GM18868 (cell line): ENCODE measurements at regions not wholly inside any gene's neighbourhood (a gene's known extent, or its start where the extent isn't known, plus 50 kb on each side); places are given as distances from the start of the nearest gene placed in this dataset.

ENCODE experiments used
- ATAC-seq: cut with Tn5 transposase; IDR thresholded peaks from one replicate; pipeline ENCODE4 v1.9.1; 2021; ENCODE audit warnings: mild to moderate bottlenecking, moderate library complexity; ENCODE audit not compliant: unreplicated experiment

DNA sequence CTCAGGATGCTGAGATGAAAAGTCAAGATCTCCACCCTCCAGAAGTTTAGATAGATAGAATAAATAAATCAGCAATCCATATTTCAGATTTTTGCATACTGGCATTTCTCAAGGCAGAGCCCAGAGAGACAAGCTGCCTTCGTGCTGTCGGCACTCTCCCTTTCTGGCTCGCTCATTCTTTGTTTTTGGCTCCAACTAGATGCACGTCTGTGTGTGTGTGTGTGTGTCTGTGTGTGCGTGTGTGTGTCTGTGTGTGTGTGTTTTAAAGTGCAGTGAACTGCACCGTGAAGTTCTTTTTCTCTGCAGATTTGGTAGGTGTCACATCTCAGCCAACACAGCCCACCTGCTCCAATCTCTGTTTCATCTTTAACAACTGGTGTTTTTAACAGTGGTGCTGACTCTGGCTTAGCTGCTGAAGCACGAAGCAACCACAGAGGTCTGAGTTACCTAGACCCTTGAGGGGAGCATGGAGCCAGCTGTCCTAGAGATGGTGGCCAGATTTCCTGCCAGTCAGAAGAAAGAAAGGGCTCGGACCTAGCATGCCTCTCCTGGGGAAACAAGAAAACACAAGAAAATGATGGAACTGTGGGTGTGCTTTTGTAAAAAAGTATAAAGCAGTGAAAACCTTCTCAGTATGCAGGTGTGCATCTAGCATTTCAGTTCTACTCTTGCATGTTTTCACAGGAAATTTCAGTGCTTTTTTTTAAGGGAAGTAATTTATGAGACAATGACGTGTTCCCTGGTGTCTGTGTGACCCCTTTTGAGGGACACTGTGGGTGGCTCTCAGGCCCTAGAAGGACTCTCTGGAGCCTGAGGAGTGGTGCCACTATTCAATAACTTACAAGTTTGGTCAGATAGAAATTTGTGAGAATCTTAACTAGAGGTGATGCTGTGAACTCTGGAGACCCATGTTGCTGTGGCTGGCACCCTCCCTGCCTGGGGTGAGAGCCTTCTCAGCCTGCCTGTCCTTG, 364.3 kb downstream of the RNF144A start:
- peak; percentile 61 for ATAC-seq

GRCh38 chr2:7286120-7286519, 368.9 kb downstream of the RNF144A start:
- no peak for ATAC-seq

DNA sequence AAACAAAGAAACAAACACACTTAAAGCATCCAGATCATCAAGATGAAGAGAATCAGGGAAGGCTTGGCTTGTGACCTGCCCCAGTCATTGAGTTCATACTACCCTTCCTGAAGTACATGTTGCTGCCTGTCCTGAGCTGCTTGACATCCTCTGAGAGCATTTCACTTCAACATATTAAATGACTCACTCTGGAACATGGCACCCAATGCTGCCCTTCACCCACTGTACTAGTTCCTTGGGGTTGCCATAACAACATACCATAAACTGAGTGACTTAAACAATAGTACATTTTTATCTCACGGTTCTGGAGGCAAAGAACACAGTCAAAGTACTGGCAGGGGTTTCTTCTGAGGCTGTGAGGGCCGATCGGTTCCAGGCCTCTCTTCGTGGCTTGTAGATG, 371.3 kb downstream of the RNF144A start:
- peak; percentile 67 for ATAC-seq

DNA sequence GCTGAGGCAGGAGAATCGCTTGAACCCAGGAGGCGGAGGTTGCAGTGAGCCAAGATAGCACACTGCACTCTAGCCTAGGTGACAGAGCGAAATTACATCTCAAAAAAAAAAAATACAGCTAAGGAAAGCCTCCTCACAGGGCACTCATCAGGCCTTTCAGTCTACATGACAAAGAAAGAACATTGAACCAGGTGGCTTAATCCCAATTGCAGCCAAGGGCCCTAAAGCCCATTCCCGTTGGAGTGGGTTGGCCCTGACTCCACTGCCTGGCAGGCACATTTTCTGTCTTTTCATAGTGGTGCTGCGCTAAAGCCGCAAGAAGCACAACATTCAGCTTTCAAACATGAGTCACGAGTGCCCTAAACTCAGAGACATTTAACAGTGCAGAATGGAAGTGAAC, 372.5 kb downstream of the RNF144A start:
- no peak for ATAC-seq

DNA sequence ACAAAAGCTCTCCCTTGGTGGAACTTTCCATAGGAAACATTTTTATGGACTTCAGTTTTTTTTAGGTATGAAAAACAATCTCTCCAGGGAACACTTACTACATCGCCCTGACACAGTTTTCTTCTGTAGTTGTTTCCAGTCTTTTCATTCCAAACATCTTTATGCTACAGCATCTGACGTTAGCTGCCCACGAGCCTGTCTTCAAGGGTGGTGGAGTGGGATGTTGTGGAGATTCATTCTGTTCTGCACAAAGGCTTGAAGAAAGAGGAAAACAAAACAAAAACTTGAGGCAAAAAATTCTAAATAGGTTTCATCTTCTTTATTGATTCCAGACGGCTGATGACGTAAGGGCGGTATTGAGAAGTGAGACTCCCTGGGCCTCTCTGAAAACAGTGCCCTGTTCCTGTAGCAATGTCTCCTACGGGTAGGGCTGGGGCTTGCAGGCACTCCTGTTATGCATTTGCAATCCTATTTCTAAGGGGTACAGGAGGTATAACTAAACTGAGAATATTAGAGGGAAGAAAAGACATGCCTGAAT, 375.0 kb downstream of the RNF144A start:
- no peak for ATAC-seq

DNA sequence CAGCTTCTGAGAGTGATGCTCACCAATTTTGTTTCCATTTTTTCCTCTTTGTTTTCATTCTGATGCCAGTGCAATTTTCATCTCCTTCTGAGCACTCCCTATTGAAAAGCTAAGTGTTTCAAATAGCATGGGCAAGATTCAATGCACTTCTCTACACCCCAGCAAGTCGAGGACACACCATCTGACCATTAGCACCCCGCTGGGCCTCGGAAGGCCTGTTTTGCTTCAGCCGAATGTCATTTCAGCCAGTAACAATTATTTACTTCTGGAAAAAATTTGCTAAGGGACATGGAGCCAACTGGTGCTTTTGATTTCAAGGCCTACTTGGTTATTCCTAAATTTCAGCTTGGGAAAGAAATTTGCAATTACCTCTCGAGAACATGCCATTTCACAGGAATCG, 392.4 kb downstream of the RNF144A start:
- no peak for ATAC-seq

GRCh38 chr2:7324706-7325105, 407.5 kb downstream of the RNF144A start:
- no peak for ATAC-seq

- ATAC-seq = no peak
Observed at GRCh38 chr2:7325186-7325585, 408.0 kb downstream of the RNF144A start.

- no peak for ATAC-seq
Observed at GRCh38 chr2:7329465-7329864, 412.3 kb downstream of the RNF144A start.

GRCh38 chr2:7333189-7333765, 416.1 kb downstream of the RNF144A start:
- no peak for ATAC-seq

- ATAC-seq = no peak
Observed at GRCh38 chr2:7333960-7334493, 416.8 kb downstream of the RNF144A start.

- ATAC-seq = no peak
Observed at GRCh38 chr2:7338961-7339360, 421.7 kb downstream of the RNF144A start.

DNA sequence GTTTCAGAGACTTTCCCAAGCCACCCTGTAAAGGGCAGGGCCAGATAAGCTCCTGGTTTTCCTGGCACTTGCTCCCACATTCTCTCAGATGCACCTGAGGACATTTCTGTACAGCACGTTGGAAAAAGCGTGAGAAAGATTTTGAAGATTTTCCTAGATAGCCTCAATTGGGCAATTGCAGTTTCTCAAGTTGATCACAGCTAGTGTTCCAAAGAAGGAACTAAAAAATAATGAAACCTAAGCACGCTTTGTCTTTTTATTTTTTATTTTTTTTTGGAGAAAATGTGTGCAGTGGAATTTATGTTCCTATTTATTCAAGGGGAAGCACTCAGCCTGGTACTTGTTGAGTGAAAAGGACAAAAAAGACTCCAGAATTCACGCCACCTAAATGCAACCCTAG, 429.1 kb downstream of the RNF144A start:
- ATAC-seq = no peak

- peak; percentile 87 for ATAC-seq
Observed at GRCh38 chr2:7348761-7349160, 431.5 kb downstream of the RNF144A start.

GRCh38 chr2:7352191-7352590, 435.0 kb downstream of the RNF144A start:
- no peak for ATAC-seq

GRCh38 chr2:7353571-7353970, 436.4 kb downstream of the RNF144A start:
- ATAC-seq = no peak

GRCh38 chr2:7355781-7356180, 438.6 kb downstream of the RNF144A start:
- no peak for ATAC-seq

DNA sequence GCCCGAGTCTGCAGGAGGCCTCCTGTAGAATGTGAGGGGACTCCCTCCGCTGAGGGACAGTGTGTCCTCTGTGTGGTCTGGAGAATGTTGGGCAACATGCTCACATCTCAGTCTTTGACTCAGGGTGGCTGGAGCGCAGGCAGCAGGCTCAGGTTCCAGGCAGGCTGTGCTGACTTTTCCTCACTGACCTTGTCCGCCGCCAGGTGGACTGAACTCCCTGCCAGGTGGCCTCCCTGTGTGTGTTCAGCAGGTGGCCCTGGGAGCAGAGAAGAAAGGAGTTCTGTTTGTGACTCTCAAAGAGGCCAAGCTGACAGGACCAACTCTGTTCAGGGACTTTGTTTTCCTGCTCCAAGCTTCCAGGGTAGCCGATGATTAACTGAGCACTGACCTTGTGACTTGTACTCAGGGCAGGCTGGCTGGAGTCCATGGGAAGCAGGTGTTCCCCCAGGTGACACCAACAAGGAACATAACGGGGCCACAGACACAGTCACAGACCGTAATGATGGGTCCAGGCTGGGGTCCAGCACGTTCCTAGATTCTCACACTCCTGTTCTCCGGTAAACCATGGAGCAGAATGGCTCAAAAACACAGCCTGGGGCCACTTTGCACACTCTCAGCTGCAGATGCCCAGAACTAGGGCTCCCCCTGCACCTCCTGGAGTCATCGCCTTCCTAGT, 439.8 kb downstream of the RNF144A start:
- no peak for ATAC-seq

- no peak for ATAC-seq
Observed at GRCh38 chr2:7357993-7358392, 440.8 kb downstream of the RNF144A start.

DNA sequence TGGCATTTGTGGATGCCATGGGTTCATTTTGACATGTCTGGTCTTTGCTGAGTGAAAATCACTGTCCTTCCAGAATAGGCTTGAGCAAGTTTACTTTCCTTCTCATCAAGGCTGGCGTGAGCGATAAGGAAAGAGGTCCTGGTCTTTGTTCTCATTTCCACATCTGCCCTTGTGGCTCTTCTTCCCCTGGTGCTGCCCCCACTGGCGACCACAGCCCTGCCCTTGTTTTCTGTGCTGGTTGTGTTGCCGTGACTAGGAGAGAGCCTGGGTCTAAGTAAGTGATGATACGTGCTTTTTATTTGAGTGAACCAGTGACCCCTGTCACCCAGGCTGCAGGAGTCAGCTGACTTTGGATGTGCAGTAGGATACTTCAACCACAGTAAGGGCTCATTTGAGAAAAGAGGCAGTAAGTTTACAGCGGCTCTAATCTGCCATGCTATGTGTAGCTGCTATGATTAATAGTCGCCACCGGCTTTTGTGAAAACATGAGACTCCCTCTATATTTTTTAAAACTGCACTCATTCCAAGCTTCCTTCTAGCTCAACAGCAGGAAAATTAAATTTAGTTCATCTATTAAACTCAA, 441.7 kb downstream of the RNF144A start:
- ATAC-seq = no peak

DNA sequence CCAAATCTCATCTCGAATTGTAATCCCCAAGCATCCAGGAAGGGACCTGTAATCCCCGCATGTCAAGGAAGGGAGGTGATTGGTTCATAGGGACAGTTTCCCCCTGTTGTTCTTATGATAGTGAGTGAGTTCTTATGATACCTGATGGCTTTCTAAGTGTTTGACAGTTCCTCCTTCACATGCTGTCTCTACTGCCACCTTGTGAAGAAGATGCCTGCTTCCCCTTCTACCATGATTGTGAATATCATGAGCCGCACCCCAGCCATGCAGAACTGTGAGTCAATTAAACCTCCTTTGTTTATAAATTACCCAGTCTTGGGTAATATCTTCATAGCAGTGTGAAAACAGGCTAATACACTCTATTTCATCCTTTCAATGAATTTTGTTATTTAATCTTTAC, 446.7 kb downstream of the RNF144A start:
- no peak for ATAC-seq
